Ovary (tissue), 7 donors: ENCODE measurements at regions not wholly inside any gene's neighbourhood (a gene's known extent, or its start where the extent isn't known, plus 50 kb on each side); places are given as distances from the start of the nearest gene placed in this dataset.

Source experiments
- DNase-seq, 5 donors: peaks; one replicate each; pipeline ENCODE4 v3.0.0-alpha.2; 2019 to 2020
- H3K27ac ChIP-seq, 2 donors: fragments of 200-600 bp; one replicate each; pipeline versions ENCODE4 v1.5.1 to v1.8.0; 2019 to 2022
- H3K27me3 ChIP-seq: fragments of 200-600 bp; one replicate; pipeline ENCODE4 v1.8.0; 2022
- H3K36me3 ChIP-seq: fragments of 200-600 bp; sonication (generic); one replicate; pipeline ENCODE4 v1.5.1; 2019
- H3K4me1 ChIP-seq: one replicate; pipeline ENCODE4 v1.8.1; 2013; ENCODE audit warnings: mild to moderate bottlenecking, moderate library complexity; ENCODE audit not compliant: insufficient read depth
- H3K4me3 ChIP-seq: fragments of 200-600 bp; sonication (generic); one replicate; pipeline ENCODE4 v1.5.1; 2017
- H3K9me3 ChIP-seq, 2 donors: fragments of 200-600 bp in 1 of 2; sonication (generic) in 1 of 2; one replicate each; pipeline versions ENCODE4 v1.5.1 to v1.8.1; 2013 to 2019; ENCODE audit warnings: mild to moderate bottlenecking in 1 of 2, moderate library complexity in 1 of 2
- EP300 ChIP-seq: sonication (generic); formaldehyde crosslinking; IDR thresholded peaks from one replicate; pipeline ENCODE4 v1.6.1; 2017; ENCODE audit warnings: antibody characterized with exemption
- POLR2A ChIP-seq: fragments of 450-650 bp; IDR thresholded peaks from one replicate; pipeline ENCODE4 v1.6.1; 2017; ENCODE audit warnings: antibody characterized with exemption, mild to moderate bottlenecking, moderate library complexity
- WGBS, 3 donors: extraction: QIAGEN DNeasy Blood & Tissue Kit in 1 of 3; methylation state at CpG; one replicate each; pipeline versions ENCODE4 v1.1.5 to v1.1.7; 2013 to 2017; 5-methylcytosine and 5-hydroxymethylcytosine counted together
- intact Hi-C, 4 donors: fragments of 100-400 bp; cut with DNase I; formaldehyde crosslinking; loops; one replicate each; pipeline versions ENCODE4 v1.11.0 to v1.15.1; 2022 to 2023
- TF ChIP-seq, protein P1 (sequence below), 3 donors: fragments of 450-650 bp in 2 of 3; fragments of 200-600 bp in 1 of 3; IDR thresholded peaks; one replicate each; pipeline versions ENCODE4 v1.5.1 to v1.8.0; 2016 to 2022; ENCODE audit warnings: antibody characterized with exemption in 3 of 3, mild to moderate bottlenecking in 1 of 3
- donor health status: DM: no; HTN: no; CAD: no; lungs with moderate emphysema.
- donor health status: DM: no; HTN: no; CAD: no.
- donor health status: Bipolar disorder and iron deficiency.
- donor health status: DM: no; HTN: no; CAD: no.
- donor health status: DM: yes; HTN: yes; CAD: no.

- H3K4me3 ChIP-seq = no peak overlapping the region
- no peak overlapping the region for H3K27ac ChIP-seq
- H3K9me3 ChIP-seq = no peaks in the 10 kb centered on the region
- WGBS, 3 donors = 20 to 26% (median 24%) methylated on average over 3 of the region's 3 CpGs
- no peak for DNase-seq
- no peaks in the 10 kb centered on the region for H3K4me1 ChIP-seq
- intact Hi-C loops = no loop called here
- TF ChIP-seq, protein P1, sequence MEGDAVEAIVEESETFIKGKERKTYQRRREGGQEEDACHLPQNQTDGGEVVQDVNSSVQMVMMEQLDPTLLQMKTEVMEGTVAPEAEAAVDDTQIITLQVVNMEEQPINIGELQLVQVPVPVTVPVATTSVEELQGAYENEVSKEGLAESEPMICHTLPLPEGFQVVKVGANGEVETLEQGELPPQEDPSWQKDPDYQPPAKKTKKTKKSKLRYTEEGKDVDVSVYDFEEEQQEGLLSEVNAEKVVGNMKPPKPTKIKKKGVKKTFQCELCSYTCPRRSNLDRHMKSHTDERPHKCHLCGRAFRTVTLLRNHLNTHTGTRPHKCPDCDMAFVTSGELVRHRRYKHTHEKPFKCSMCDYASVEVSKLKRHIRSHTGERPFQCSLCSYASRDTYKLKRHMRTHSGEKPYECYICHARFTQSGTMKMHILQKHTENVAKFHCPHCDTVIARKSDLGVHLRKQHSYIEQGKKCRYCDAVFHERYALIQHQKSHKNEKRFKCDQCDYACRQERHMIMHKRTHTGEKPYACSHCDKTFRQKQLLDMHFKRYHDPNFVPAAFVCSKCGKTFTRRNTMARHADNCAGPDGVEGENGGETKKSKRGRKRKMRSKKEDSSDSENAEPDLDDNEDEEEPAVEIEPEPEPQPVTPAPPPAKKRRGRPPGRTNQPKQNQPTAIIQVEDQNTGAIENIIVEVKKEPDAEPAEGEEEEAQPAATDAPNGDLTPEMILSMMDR (IDR thresholded peaks at IDR 0.05) = no peak
- no peaks in the 10 kb centered on the region for H3K27me3 ChIP-seq
- no peaks in the 10 kb centered on the region for H3K36me3 ChIP-seq
Measured at GRCh38 chr14:21987937-21988336, 314.3 kb upstream of the OR4E1 start.

- DNase-seq = no peak
- no peaks in the 10 kb centered on the region for H3K4me1 ChIP-seq
- H3K27ac ChIP-seq = no peak overlapping the region
- H3K4me3 ChIP-seq = no peak overlapping the region
- intact Hi-C loops = no loop called here
- H3K27me3 ChIP-seq = no peaks in the 10 kb centered on the region
- H3K36me3 ChIP-seq = no peaks in the 10 kb centered on the region
- TF ChIP-seq, protein P1 (IDR thresholded peaks at IDR 0.05) = no peak
- TF ChIP-seq EP300 (no peak), POLR2A (no peak)
- H3K9me3 ChIP-seq = no peaks in the 10 kb centered on the region
- WGBS, 3 donors = 39 to 50% (median 42%) methylated on average over 2 of the region's 2 CpGs
Measured at GRCh38 chr14:21985081-21985480, 311.5 kb upstream of the OR4E1 start.

GRCh38 chr14:21978999-21979314, 305.3 kb upstream of the OR4E1 start:
- Histone ChIP-seq H3K4me3 (no peak overlapping the region), H3K9me3 (no peaks in the 10 kb centered on the region), H3K36me3 (no peaks in the 10 kb centered on the region), H3K4me1 (no peaks in the 10 kb centered on the region), H3K27me3 (no peaks in the 10 kb centered on the region), H3K27ac (no peak overlapping the region)
- intact Hi-C loops = no loop called here
- no peak for DNase-seq
- TF ChIP-seq POLR2A (no peak), EP300 (no peak)
- TF ChIP-seq, protein P1 (IDR thresholded peaks at IDR 0.05) = no peak
- WGBS, 3 donors = 79 to 80% (median 80%) methylated on average over 5 of the region's 5 CpGs

- DNase-seq = no peak
- H3K4me3 ChIP-seq = no peak overlapping the region
- H3K27ac ChIP-seq = no peak overlapping the region
- intact Hi-C loops = no loop called here
- 34 to 40% (median 39%) methylated on average over 11 of the region's 11 CpGs for WGBS, 3 donors
- H3K27me3 ChIP-seq = no peaks in the 10 kb centered on the region
- no peaks in the 10 kb centered on the region for H3K4me1 ChIP-seq
- H3K9me3 ChIP-seq = no peaks in the 10 kb centered on the region
- H3K36me3 ChIP-seq = no peaks in the 10 kb centered on the region
- no peak for TF ChIP-seq EP300
- no peak for TF ChIP-seq POLR2A
- TF ChIP-seq, protein P1 (IDR thresholded peaks at IDR 0.05) = no peak
Measured at GRCh38 chr14:21978184-21978998, 304.8 kb upstream of the OR4E1 start.
